ENCODE measurements at regions not wholly inside any gene's neighbourhood (a gene's known extent, or its start where the extent isn't known, plus 50 kb on each side); places are given as distances from the start of the nearest gene placed in this dataset.

DNA sequence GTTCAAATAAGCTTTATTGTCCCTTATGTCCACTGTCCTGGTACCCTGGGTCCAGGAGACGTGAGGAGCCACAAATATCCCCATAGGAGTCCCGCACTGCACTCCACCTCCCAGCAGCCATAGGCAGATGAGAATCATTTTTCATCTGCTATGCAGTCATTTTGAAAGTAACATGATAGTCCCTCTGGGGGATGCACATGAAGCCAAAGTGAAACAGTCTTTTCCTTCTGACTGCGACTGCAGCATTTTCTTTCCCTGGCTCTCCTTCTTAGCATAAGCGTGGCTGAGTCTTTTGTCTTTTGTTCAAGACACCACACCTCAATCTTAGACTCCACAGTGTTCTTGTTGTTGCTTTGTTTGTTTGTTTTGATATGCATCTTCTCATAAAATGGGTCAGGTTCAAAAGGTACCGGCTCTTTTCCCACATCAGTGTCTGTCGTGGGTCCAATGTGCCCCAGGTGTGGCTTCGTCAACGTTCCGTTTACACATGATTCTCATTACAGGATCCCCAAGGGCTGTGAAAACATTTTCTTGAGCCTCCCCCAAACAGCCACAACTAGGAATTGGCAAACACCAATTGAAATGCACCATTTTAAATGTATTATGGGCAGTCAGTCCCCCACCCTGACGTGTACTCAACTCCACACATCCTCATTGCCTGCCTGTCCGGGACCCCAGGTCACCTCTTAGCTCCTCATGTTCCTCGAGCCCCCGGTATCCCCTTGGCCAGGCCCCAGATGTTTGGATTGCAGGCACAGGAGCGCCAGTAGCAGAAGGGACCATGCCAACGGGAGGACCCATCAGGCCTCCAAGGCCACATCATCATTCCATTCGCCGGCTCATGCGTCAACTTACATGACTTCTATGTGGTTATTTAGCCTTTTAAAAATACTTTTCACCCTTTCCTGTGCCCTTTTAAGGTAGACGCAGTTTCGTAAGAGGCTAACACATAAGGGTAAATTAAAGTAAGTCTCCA, 237.8 kb upstream of the DAPK1 start:
- DNase-seq = peak; percentile 80

DNA sequence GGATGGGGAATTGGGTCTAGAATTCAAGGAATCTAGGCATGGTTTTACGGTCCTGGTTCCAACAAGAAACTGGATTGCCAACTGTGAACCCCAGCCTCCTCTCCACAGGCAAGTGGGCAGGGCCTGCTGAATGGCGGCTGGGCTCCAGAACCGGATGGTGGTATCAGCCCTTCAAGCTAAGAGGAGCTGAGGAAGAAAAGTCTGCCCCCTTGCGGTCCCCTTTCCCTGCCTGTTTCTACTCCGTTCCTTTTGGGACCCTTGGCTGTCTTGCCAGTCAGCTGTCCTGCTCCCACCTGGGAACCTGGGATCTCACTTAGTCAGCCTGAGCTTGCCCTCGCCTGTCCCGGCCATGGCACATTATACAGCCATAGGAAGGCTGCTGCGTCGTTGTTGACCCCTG, 234.4 kb upstream of the DAPK1 start:
- DNase-seq = no peak

DNA sequence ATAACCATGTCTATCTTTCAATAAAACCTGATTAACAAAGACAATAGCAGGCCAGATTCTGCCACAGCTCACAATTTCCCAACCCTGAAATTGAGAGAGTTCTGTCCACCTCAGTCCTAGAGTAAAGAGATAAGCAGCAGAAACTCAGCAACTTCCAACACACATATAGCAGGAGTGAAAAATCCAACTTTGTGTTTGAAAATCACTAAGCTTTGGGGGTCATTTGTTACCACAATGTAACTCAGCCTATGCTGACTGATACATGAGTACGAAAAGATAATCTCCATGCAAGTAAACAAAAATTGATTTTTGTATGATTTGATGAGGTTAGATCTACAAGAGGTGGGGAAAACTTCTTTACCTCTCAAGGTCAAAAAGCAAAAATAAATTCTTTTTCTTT, 231.0 kb upstream of the DAPK1 start:
- no peak for DNase-seq

DNA sequence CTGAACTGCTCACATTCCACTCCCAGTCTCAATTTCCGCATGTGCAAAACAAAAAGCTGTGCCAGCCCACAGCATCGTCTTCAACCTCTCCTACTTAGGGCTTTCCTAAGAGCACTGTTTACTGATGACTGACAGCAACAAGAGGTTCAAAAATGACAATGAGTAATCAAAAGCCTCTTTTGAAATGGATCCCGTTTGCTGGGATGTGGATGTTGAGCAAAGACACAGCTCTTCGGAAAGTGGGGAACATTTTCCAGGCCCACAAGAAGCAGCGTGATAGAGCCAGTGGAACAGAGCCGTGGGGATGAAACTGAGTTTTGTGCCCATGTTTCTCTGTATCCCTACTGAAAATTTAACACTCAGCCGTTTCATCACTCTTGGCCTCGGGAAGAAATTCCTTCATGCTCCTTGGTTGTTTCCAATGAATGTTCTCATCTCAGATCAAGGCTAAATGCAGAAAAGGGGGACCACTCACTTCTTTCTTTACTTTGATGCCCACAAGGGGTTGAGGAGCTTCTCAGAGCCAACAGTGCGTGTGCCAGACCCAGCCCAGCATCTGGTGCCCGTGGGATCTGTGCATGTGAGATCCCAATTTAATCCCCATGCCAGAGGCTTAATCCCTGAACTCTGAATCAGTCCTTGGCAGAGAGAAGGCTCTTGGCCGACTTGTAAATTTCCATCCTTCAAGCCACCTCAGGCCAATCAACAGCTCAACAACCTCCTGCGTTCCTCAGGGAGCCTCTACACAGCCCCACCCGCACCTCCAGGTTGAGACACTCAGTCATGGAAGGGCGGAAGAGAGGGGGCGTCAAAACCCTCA, 230.2 kb upstream of the DAPK1 start:
- DNase-seq = peak; percentile 77

DNA sequence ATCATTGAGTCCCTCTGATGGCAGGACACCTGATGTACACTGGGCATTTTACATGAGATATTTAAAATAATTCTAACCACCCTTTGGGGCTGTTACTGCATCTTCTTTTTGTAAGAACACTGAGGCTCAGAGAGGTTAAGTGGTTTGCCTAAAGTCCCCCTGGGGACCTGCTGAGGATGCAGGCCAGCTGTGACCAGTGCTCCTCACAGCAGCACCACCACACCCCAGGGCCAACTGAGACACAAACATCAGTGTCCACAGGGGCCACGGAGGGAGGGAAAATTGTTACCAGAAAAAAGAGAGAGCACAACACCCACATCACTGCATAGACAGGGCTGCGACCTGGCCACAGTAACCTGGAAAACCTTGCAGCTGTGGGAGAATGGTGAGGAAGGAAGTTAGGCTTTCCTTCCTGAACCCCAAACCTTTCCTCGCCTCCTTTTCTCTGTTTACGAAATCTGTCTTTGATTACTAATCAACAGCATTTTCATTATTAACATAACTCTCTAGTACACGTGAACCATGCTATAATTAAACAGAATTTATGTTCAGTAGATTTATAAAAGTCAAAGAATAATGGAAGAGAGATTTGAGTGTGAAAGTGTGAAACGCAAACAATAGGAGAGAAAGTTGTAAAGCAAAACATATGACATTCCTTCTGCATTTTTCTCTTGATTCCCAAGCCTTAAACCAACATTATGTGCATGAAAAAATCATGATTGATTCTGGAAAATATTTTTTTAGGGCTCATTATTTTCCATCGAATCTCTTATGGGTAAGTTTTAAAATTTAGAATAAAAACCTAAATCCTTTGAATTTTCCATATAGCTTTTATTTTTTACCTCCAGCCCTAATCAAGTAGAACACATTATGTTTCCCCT, 228.1 kb upstream of the DAPK1 start:
- no peak for DNase-seq

DNA sequence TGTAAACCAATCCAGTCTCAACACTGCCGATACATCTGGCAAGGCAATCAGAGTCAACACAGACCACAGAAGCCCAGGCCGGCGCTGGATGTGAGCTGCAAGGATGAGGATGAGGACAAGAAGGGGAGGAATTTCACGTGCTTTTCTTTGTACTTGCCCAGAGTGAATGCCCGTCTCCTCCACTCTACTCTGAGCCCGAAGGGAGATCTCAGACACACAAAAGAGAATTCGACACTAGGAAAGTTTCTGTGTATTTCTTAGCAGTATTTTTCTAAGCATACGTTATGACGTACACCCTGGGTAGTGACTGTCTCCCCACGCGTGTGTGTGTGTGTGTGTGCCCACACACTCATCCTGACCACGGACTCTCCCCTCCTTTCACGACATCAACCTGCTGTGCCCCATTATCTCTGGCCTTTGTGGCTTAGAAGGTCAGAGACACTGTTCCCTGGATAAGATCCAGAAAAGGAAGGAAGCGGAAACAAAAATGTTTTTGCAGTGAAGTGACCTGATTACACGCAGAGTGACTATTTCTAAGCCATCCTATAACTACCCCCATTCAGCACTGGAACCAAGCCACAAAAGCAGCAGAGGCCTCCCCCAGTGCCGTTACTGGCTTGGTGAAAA, 227.3 kb upstream of the DAPK1 start:
- peak; percentile 83 for DNase-seq

DNA sequence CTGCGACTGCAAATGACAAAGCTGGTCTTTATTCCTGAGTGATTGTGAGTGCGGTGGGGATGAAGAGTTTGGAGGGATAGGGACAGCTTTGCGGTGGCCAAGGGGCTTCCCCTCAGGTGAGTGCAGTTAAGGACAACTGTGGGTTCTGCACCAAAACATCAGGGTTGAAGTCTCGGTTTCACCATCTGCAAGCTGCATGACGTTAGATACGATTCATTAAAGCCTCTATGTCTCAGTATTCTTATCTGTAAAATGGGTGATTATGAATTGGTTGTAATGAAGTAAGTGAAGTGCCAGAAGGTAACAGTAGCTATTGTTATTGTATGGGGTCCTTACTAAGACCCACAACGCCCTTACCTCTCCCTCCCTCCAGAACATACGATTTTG, 226.8 kb upstream of the DAPK1 start:
- DNase-seq = no peak

DNA sequence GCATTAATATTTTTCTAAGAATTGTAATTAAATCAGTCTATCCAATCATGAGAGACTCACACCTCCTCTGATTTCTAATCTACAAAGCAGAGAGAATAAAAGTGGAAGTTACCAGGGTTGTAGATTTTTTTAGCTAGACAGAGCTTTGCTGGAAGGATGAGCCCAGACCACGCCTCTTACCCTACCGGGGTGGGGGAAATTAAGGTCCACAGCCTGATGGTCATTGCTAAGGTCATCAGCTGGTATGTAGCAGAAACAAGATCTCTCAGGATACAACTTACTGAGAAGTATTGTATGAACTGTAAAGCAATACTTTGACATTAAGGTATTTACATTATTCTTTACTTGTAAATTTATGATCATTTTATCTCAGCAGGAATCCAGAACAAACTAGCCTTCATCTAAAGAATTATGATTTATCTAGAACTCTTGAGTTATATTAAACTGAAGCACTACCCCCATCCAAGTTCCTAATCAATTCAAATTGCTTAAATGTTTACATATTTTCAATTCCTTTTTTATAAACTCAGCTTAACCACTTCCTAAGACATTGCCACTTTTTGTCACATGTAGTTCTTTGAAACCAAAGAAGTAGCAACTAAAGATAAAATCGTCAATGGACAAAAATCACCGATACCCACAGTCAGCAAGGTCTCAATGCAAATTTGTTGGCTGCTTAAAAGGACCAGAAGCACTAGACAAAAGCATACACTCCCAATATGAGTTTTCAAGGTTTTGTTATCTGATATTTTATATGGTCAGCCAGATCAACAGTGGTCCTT, 225.8 kb upstream of the DAPK1 start:
- peak; percentile 67 for DNase-seq

DNA sequence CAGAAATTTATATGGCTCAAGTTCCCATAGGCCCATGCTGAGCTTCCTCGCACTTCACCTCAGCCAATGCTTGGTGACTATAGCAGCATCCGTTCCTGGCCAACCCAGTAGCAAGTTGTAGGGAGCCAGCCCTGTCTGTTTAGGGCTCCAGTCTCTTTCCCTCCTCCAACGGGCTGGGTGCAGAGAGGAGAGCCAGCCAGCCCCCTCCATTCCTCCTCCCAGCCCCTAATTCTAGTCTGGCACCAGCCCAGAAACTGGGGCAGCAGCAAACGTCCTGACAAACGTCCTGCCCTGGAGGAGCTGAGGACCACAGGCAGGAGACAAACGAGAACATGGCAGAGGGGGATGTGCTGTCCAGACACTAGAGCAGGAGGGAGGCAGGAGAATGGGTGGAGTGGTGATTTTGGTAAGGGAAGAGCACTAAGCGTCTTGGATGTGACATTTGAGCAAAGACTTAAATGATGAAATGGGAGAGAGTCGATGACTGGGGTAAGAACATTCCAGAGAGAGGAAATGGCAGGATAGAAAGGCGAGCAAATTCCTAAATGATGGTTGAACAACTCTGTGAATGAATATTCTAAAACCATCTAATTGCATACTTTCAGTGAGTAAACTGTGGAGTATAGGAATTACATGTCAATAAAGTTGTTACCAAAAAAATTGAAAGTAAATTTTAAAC, 222.5 kb upstream of the DAPK1 start:
- peak; percentile 58 for DNase-seq

DNA sequence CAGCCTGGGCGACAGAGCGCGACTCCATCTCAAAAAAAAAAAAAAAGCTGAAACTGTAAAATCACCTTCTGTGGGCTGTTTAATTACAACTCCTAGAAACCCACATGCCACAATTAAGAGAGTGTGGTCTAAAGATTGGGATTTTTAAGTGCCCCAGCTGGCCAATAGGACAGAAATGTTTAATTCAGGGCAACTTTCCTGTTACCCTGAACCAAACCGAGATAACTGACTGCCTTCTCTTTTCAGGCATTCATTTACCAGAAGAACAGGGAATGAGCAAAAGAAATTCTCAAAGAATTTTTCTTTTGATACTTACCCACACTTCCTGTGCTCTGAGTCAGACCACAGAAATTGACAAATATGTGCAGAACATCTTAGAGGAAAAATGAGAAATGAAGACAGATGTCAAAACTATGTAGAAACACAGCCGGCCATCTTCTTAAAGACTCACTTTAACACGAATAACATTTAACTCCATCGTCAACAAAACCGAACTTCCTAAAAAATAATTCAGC, 221.3 kb upstream of the DAPK1 start:
- peak; percentile 95 for DNase-seq

DNA sequence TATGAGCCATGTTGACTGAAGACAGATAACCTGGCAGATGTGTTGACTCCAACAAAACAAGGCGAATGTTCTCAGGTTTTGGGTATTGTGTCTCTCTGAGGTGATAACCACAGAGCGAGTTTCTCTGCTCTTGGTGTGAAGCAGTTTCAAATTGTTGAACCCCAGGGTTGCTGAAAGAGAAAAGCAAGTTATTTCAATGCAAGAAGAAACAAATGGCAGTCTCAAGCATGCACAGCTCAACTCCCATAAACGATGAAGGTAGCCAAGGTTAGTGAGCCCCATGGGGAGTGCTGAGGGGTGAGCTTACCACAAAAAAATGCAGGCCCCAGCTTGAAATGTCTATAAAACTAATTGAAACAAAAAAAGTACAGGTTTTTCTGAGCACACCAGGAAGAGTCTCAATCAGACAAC, 220.8 kb upstream of the DAPK1 start:
- peak; percentile 95 for DNase-seq

DNA sequence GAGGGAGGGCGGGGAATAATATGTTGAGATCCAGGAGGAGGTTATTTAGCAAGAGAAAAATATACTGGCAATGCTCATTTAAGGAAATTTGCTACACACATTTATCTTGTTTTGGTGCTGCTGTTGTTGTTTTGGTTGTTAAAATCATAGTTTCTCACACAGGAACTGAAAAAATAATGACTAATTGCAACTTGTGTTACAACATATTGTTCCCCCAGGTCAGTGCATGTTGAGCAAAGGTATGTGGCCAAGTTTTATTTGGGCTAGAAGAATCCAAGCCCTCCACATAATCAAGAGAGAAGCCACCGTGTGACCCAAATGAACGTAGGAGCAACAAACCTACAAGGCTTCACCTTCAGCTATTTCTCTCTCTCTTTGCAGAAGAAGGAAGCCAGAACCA, 220.3 kb upstream of the DAPK1 start:
- DNase-seq = no peak

DNA sequence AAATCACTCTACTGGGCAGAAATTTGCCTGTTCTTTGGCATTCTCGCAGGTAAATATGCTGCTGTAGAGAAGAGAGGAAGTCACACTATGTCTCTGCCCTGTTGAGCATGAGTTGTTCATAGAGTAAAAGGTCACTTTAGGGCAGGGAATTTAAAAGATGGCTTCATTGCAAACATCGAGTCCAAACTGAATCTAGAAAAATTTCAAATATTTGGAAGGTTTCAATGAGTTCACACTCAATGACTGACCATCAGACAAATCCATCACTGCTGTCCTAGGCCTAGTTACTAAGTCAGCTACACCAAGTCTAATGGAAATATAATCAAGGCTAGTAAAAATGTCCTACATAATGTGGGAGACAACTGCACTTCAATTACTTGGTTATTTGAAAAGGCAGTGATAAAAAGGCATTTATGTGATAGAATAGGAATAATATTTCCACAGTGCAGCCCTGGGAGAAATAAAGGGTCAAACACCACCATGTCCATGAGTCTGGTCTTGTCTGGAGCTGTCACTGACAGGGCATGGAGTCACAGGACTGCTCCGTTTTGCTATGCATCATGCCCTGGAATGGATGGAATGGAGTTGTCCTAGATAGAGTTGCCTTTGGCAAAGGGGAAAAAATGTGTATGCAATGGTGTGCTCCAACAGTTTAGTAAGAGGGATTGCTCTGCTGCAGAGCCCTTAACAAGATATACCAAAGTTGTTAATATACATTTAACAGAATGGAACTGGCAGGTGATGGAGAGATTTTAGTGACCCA, 218.5 kb upstream of the DAPK1 start:
- peak; percentile 53 for DNase-seq

DNA sequence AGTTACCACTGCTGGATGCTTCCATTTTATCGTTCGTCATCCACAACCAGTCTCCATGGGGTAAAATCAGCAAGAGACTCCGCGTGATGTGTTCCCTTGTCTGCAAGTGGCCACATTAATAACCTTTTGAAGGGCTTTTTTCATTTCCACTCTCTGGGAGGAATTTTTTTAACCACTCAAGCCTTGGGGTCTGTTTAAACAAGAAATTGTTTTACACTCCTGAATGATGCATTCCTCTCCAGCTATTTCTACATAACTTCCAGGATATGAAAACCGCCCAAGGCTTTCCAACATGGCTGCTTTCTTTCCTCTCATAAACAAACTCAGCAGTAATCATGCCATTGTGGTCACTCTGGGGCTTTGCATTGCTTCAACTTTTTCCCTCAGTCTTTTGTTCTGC, 217.2 kb upstream of the DAPK1 start:
- peak; percentile 98 for DNase-seq

DNA sequence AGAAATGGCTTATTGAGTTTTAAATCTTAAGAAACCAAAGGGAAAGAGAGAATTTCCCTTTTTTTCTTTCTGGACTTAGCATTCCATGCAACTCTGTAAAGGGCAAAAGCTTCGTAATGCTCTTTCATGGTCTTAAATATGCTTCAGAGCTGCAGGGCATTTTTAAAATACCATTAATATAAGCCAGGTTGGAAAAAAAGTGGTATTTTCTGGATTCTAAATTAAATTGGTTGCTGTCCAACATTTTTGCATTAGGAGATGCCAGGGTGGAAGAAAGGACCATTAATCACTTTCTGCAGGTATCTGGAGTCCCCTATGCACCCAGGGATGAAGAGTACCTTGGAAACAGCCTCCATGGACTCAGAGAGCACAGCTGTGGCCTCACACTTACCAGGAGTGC, 215.1 kb upstream of the DAPK1 start:
- DNase-seq = peak; percentile 57

DNA sequence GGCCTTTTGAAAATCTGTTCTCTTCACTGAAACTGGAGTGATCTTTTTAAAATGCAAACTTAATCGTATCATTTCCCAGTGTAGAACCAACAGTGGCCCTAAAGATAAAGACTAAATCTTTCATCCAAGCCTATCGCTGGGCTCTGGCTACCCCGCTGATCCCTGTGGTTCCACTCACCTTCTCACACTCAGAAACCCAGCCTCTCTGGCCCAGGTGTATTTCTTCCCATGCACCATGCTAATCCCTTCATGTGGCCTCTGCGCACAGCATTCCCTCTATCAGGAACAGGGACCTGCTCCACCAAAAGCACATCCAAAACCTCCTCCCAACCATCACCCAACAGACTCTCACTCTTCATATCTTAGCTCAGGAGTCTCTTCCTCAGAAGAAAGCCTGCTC, 214.1 kb upstream of the DAPK1 start:
- no peak for DNase-seq

DNA sequence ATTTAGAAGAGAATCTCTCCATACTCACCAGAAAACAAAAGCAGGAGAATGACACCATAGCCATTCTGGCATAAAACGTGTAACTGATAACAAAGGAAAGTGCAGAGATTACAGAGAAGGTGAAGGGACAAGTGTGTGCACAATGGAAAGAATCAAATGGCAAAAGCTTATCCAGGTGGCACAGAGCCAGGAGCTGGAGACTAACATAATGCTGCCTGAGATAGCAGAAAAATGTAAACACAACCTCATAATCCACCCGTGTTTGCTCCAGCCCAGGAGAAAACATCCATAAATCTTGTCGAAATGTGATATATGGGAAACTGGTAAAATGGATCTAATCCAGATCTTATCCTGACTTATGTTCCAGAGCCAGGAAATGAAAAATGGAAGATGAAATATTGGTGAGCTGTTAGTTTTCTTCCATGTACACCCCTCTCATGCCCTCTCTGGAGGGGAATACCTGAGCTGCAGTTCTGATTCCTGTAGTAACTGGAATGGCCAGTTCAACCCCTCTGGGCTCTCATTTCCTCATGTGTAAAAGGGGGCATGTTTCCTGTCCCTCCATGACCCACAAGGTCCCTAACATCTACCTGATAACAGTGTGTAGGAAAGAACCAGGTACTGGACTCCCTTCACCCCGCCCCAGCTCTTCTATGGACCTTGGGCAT, 212.3 kb upstream of the DAPK1 start:
- peak; percentile 52 for DNase-seq

DNA sequence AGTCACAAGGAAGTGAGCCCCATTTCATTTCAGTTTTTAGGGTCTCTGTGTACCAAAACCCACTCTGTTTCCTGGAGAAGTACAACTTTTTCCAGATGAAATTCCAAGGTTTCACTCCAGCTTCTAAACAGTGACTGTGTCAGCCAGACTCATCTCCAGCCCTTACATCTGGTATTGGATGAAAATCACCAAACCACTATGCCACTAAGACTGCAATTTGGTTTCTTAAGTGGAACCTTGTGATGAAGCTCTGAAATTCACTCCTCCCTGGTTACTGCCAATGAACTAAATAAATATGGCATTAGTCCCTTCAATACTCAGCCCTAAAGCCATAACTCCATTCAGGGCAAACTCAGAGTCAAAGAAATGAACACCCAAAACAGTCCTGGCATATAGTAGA, 211.2 kb upstream of the DAPK1 start:
- no peak for DNase-seq
